GM23248 (cell line): ENCODE measurements at regions not wholly inside any gene's neighbourhood (a gene's known extent, or its start where the extent isn't known, plus 50 kb on each side); places are given as distances from the start of the nearest gene placed in this dataset.

Experiments
- EZH2 ChIP-seq: fragments of 200-600 bp; sonication (generic); IDR thresholded peaks from 2 replicates; pipeline ENCODE4 v1.6.1; 2018; ENCODE audit warnings: antibody characterized with exemption, mild to moderate bottlenecking; ENCODE audit not compliant: insufficient read depth, poor library complexity, severe bottlenecking
- EZH2phosphoT487 ChIP-seq: fragments of 200-600 bp; sonication (generic); IDR thresholded peaks from 2 replicates; pipeline ENCODE4 v1.6.1; 2018; ENCODE audit warnings: antibody characterized with exemption, moderate library complexity, mild to moderate bottlenecking, low read depth; ENCODE audit not compliant: insufficient read depth

DNA sequence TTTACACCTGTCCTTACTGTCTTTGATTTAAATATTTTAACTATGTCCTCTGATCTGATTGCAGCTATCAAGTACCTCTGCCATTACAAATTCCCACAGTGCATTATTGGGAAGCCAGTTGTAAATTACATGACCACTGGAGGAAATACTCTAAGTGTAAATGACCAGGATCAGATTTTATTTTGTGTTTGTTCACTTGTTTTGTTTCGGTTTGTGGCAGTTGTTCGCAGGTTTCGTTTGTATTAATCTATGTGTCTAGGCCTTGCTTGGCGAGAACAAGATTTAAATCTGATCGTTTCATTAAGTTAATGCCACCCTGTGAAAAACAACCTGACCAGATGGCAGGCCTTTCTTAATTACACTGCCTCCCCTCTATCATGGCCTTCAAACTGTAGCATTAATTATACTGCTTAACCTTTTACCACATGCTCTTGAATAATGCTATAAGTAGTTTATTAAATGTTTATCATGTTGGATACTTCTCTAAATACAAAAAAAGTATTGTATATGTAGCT, 990.1 kb downstream of the TMTC2 start:
- TF ChIP-seq EZH2phosphoT487 (no peak), EZH2 (no peak)
